ENCODE measurements at regions not wholly inside any gene's neighbourhood (a gene's known extent, or its start where the extent isn't known, plus 50 kb on each side); places are given as distances from the start of the nearest gene placed in this dataset.
"Not testable (repeated sequence)": the region's sequence is repeated elsewhere in the genome, so short reads cannot be mapped to it uniquely, and the experiment has no call there.

GRCh38 chr10:64924306-64924705 lies 1403.1 kb downstream of the REEP3 start:
- H3K4me3 Mint-ChIP-seq; H3K4me1 Mint-ChIP-seq (ENCODE audit: low read depth); H3K27me3 Mint-ChIP-seq; intact Hi-C loops (cut with micrococcal nuclease); H3K27ac Mint-ChIP-seq; H3K36me3 Mint-ChIP-seq (ENCODE audit: low read depth): not testable (repeated sequence)
- peaks cover 32% of the 10 kb centered on the region for H3K9me3 Mint-ChIP-seq

GRCh38 chr10:64952042-64952441 lies 1430.8 kb downstream of the REEP3 start:
- H3K4me3 Mint-ChIP-seq = no peak overlapping the region
- intact Hi-C loops (cut with micrococcal nuclease) = no loop called here
- H3K9me3 Mint-ChIP-seq = peaks cover 49% of the 10 kb centered on the region
- H3K4me1 Mint-ChIP-seq (ENCODE audit: low read depth) = no peaks in the 10 kb centered on the region
- no peaks in the 10 kb centered on the region for H3K36me3 Mint-ChIP-seq (ENCODE audit: low read depth)
- no peaks in the 10 kb centered on the region for H3K27me3 Mint-ChIP-seq
- H3K27ac Mint-ChIP-seq = no peak overlapping the region

- no peak overlapping the region for H3K27ac Mint-ChIP-seq
- H3K9me3 Mint-ChIP-seq = peaks cover 38% of the 10 kb centered on the region
- intact Hi-C loops (cut with micrococcal nuclease) = no loop called here
Measured at GRCh38 chr10:64956441-64956840, 1435.2 kb downstream of the REEP3 start.

GRCh38 chr10:64959116-64959515 lies 1437.9 kb downstream of the REEP3 start:
- intact Hi-C loops (cut with micrococcal nuclease) = no loop called here

More at GRCh38 chr10:64956441-64956840, 1435.2 kb downstream of the REEP3 start:
- Mint-ChIP-seq H3K36me3 (ENCODE audit: low read depth) (no peaks in the 10 kb centered on the region), H3K27me3 (no peaks in the 10 kb centered on the region), H3K4me3 (no peak overlapping the region), H3K4me1 (ENCODE audit: low read depth) (no peaks in the 10 kb centered on the region)

GRCh38 chr10:64959883-64960282 lies 1438.7 kb downstream of the REEP3 start:
- H3K36me3 Mint-ChIP-seq (ENCODE audit: low read depth) = no peaks in the 10 kb centered on the region
- H3K9me3 Mint-ChIP-seq = peaks cover 23% of the 10 kb centered on the region
- H3K27me3 Mint-ChIP-seq = no peaks in the 10 kb centered on the region
- no peak overlapping the region for H3K27ac Mint-ChIP-seq
- intact Hi-C loops (cut with micrococcal nuclease) = no loop called here
- no peak overlapping the region for H3K4me3 Mint-ChIP-seq
- H3K4me1 Mint-ChIP-seq (ENCODE audit: low read depth) = no peaks in the 10 kb centered on the region

More at GRCh38 chr10:64959116-64959515, 1437.9 kb downstream of the REEP3 start:
- H3K9me3 Mint-ChIP-seq = peaks cover 23% of the 10 kb centered on the region
- H3K27me3 Mint-ChIP-seq = no peaks in the 10 kb centered on the region
- no peak overlapping the region for H3K4me3 Mint-ChIP-seq
- H3K27ac Mint-ChIP-seq = no peak overlapping the region
- no peaks in the 10 kb centered on the region for H3K4me1 Mint-ChIP-seq (ENCODE audit: low read depth)
- H3K36me3 Mint-ChIP-seq (ENCODE audit: low read depth) = no peaks in the 10 kb centered on the region

- intact Hi-C loops (cut with micrococcal nuclease) = no loop called here
- Mint-ChIP-seq H3K36me3 (ENCODE audit: low read depth) (no peaks in the 10 kb centered on the region), H3K4me3 (no peak overlapping the region), H3K27me3 (no peaks in the 10 kb centered on the region), H3K4me1 (ENCODE audit: low read depth) (no peaks in the 10 kb centered on the region), H3K9me3 (no peaks in the 10 kb centered on the region), H3K27ac (no peak overlapping the region)
Measured at GRCh38 chr10:64973391-64973790, 1452.2 kb downstream of the REEP3 start.

- no peaks in the 10 kb centered on the region for H3K36me3 Mint-ChIP-seq (ENCODE audit: low read depth)
- H3K4me3 Mint-ChIP-seq = no peak overlapping the region
- H3K9me3 Mint-ChIP-seq = no peaks in the 10 kb centered on the region
- no peak overlapping the region for H3K27ac Mint-ChIP-seq
- intact Hi-C loops (cut with micrococcal nuclease) = no loop called here
- no peaks in the 10 kb centered on the region for H3K27me3 Mint-ChIP-seq
- no peaks in the 10 kb centered on the region for H3K4me1 Mint-ChIP-seq (ENCODE audit: low read depth)
Measured at GRCh38 chr10:64976150-64976549, 1454.9 kb downstream of the REEP3 start.

GRCh38 chr10:64977915-64978314 lies 1456.7 kb downstream of the REEP3 start:
- no peaks in the 10 kb centered on the region for H3K36me3 Mint-ChIP-seq (ENCODE audit: low read depth)
- no peak overlapping the region for H3K4me3 Mint-ChIP-seq
- H3K27ac Mint-ChIP-seq = no peak overlapping the region
- no peaks in the 10 kb centered on the region for H3K9me3 Mint-ChIP-seq
- H3K27me3 Mint-ChIP-seq = no peaks in the 10 kb centered on the region
- intact Hi-C loops (cut with micrococcal nuclease) = no loop called here
- H3K4me1 Mint-ChIP-seq (ENCODE audit: low read depth) = no peaks in the 10 kb centered on the region

GRCh38 chr10:64996886-64997285 lies 1475.7 kb downstream of the REEP3 start:
- intact Hi-C loops (cut with micrococcal nuclease) = no loop called here
- Mint-ChIP-seq H3K4me3 (no peak overlapping the region), H3K4me1 (ENCODE audit: low read depth) (no peaks in the 10 kb centered on the region), H3K36me3 (ENCODE audit: low read depth) (no peaks in the 10 kb centered on the region), H3K9me3 (peaks cover 9% of the 10 kb centered on the region), H3K27me3 (no peaks in the 10 kb centered on the region), H3K27ac (no peak overlapping the region)

- no peak overlapping the region for H3K27ac Mint-ChIP-seq
- no peaks in the 10 kb centered on the region for H3K27me3 Mint-ChIP-seq
- intact Hi-C loops (cut with micrococcal nuclease) = no loop called here
- no peaks in the 10 kb centered on the region for H3K4me1 Mint-ChIP-seq (ENCODE audit: low read depth)
- H3K4me3 Mint-ChIP-seq = no peak overlapping the region
- H3K9me3 Mint-ChIP-seq = peaks cover 3% of the 10 kb centered on the region
- no peaks in the 10 kb centered on the region for H3K36me3 Mint-ChIP-seq (ENCODE audit: low read depth)
Measured at GRCh38 chr10:65010845-65011244, 1489.6 kb downstream of the REEP3 start.

GRCh38 chr10:65017523-65017922 lies 1496.3 kb downstream of the REEP3 start:
- H3K4me3 Mint-ChIP-seq = no peak overlapping the region
- no peak overlapping the region for H3K27ac Mint-ChIP-seq
- no peaks in the 10 kb centered on the region for H3K27me3 Mint-ChIP-seq
- H3K36me3 Mint-ChIP-seq (ENCODE audit: low read depth) = no peaks in the 10 kb centered on the region
- no peaks in the 10 kb centered on the region for H3K4me1 Mint-ChIP-seq (ENCODE audit: low read depth)
- peaks cover 42% of the 10 kb centered on the region for H3K9me3 Mint-ChIP-seq
- intact Hi-C loops (cut with micrococcal nuclease) = no loop called here

- Mint-ChIP-seq H3K36me3 (ENCODE audit: low read depth) (no peaks in the 10 kb centered on the region), H3K4me1 (ENCODE audit: low read depth) (no peaks in the 10 kb centered on the region), H3K9me3 (peaks cover 29% of the 10 kb centered on the region), H3K27me3 (no peaks in the 10 kb centered on the region), H3K27ac (no peak overlapping the region), H3K4me3 (no peak overlapping the region)
- intact Hi-C loops (cut with micrococcal nuclease) = no loop called here
Measured at GRCh38 chr10:65024886-65025285, 1503.7 kb downstream of the REEP3 start.

- Mint-ChIP-seq H3K9me3 (peaks cover 31% of the 10 kb centered on the region), H3K4me3 (no peak overlapping the region)
- intact Hi-C loops (cut with micrococcal nuclease) = no loop called here
Measured at GRCh38 chr10:65030263-65030662, 1509.1 kb downstream of the REEP3 start.

GRCh38 chr10:65032867-65033769 lies 1511.9 kb downstream of the REEP3 start:
- Mint-ChIP-seq H3K9me3 (peaks cover 52% of the 10 kb centered on the region), H3K4me3 (no peak overlapping the region), H3K4me1 (ENCODE audit: low read depth) (no peaks in the 10 kb centered on the region), H3K27ac (no peak overlapping the region), H3K36me3 (ENCODE audit: low read depth) (no peaks in the 10 kb centered on the region), H3K27me3 (no peaks in the 10 kb centered on the region)
- intact Hi-C loops (cut with micrococcal nuclease) = no loop called here

More at GRCh38 chr10:65030263-65030662, 1509.1 kb downstream of the REEP3 start:
- no peaks in the 10 kb centered on the region for H3K4me1 Mint-ChIP-seq (ENCODE audit: low read depth)
- H3K36me3 Mint-ChIP-seq (ENCODE audit: low read depth) = no peaks in the 10 kb centered on the region
- H3K27ac Mint-ChIP-seq = no peak overlapping the region
- no peaks in the 10 kb centered on the region for H3K27me3 Mint-ChIP-seq

- Mint-ChIP-seq H3K4me3 (no peak overlapping the region), H3K36me3 (ENCODE audit: low read depth) (no peaks in the 10 kb centered on the region), H3K27me3 (no peaks in the 10 kb centered on the region), H3K27ac (no peak overlapping the region), H3K4me1 (ENCODE audit: low read depth) (no peaks in the 10 kb centered on the region), H3K9me3 (peaks cover 52% of the 10 kb centered on the region)
- intact Hi-C loops (cut with micrococcal nuclease) = no loop called here
Measured at GRCh38 chr10:65033957-65034356, 1512.8 kb downstream of the REEP3 start.
